ENCODE measurements at regions not wholly inside any gene's neighbourhood (a gene's known extent, or its start where the extent isn't known, plus 50 kb on each side); places are given as distances from the start of the nearest gene placed in this dataset.
"Not testable (repeated sequence)": the region's sequence is repeated elsewhere in the genome, so short reads cannot be mapped to it uniquely, and the experiment has no call there.

- no peak for DNase-seq
Observed at GRCh38 chr9:100813871-100814270, 214.7 kb upstream of the PLPPR1 start.

DNA sequence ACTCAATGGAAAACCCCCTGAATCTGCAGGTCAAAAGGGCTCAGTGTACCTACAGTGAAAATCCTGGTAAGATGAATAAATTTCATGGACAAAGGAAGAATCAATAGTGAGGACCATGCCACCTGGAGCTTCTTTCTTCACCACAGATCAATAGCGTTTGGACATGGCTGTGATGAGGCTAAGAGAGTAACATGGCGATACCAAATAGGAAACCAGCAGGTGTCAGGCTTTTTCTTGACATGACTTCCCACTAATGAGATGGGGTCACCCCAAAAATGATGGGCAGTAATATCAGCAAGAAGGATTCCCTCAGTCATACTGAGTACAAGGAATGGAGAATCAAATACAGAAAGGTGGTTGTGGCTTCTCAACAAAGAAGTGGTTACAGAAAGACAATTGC is 208.5 kb upstream of the PLPPR1 start:
- DNase-seq = no peak

GRCh38 chr9:100833035-100833434 is 195.5 kb upstream of the PLPPR1 start:
- not testable (repeated sequence) for DNase-seq

- no peak for DNase-seq
Observed at GRCh38 chr9:100838857-100839256, 189.7 kb upstream of the PLPPR1 start.

DNA sequence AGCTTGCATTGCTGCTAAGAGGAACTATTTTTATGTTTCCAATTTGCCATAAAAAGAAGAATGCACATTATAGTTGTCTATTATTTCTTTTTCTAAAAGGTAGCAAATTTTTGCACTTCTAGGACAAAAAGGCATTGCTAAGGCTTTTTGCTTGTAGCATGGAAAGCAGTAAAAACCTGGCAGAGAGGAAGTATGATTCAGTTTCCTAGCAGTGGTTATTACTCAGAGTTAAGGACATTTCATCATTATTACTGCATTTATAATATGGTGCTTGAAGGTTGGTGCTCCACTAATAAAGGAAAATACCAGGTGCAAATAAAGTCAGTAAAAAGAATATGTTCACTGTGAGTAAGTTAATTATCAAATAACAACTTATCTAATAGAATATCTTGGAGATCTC is 179.8 kb upstream of the PLPPR1 start:
- DNase-seq = no peak

GRCh38 chr9:100852088-100852487 is 176.4 kb upstream of the PLPPR1 start:
- no peak for DNase-seq

- DNase-seq = no peak
Observed at GRCh38 chr9:100856238-100856637, 172.3 kb upstream of the PLPPR1 start.

- DNase-seq = no peak
Observed at GRCh38 chr9:100865111-100865510, 163.4 kb upstream of the PLPPR1 start.

GRCh38 chr9:100865648-100866047 is 162.9 kb upstream of the PLPPR1 start:
- DNase-seq = no peak

DNA sequence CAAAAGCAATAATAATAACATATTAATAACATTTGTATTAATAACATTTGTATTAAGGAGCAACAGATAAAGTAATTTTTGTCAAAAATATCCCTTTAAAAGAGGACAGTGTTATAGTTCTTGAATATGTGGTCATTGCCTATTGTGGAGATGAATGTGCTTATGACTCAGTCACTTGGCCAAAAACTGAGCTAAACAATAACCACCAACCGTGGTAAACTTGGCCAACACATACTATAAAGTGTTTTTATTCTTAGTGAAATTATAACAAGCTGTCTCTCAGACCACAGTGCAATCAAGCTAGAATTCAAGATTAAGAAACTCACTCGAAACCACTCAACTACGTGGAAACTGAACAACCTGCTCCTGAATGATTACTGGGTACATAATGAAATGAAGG is 159.2 kb upstream of the PLPPR1 start:
- no peak for DNase-seq

DNA sequence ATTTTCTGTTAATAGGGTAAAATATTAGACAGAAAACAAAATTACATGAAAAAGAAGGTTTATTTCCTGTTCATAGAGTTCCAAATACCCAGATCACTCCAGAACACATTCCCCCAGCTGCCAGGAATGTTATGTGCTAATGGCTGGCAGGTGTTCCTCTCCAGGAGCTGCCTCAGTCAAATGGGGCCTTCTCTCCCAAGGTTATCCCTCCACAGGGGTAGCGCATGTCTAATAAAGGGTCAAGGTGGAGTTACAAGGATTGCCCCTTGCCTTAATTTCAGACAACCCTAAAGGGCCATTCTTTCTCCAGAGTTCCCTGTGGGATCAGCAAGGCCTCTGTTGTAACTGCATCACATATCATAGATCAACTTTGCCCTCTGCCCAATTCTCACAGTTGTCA is 148.6 kb upstream of the PLPPR1 start:
- no peak for DNase-seq

GRCh38 chr9:100880284-100880683 is 148.2 kb upstream of the PLPPR1 start:
- no peak for DNase-seq

- no peak for DNase-seq
Observed at GRCh38 chr9:100884518-100884917, 144.0 kb upstream of the PLPPR1 start.

DNA sequence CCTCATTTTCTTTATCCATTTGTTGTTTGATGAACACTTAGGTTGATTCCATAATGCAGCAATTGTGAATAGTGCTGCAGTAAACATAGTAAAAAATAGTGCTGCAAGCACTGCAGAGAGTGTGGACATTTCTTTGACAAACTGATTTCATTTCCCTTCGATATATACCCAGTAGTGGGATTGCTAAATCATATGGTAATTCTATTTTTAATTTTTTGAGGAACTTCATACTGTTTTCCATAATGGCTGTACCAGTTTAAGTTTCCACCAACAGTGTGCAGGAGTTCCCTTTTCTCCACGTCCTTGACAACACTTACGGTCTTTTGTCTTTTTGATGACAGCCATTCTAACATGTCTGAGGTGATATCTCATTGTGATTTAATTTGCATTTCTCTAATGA is 138.2 kb upstream of the PLPPR1 start:
- no peak for DNase-seq

GRCh38 chr9:100911273-100911672 is 117.3 kb upstream of the PLPPR1 start:
- no peak for DNase-seq

- DNase-seq = no peak
Observed at GRCh38 chr9:100913257-100913656, 115.3 kb upstream of the PLPPR1 start.

DNA sequence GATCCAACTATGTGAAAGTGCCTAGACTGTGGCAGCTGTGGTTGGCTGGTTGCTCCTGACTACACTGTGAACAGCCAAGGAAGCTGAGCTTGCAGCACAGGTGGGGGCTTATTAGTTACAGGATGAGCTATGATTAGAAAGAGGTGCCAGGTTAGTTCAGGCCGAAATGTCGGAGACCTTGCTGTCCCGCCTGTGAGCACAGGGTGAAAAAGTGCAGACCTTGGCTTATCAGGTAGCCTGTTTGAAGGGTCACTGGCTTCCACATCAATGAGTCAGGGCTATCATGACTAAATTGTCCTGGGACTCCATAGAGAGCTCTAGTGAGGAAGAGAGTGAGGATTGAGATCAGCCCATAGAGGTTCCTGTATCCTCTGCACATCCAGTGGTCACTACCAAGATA is 114.3 kb upstream of the PLPPR1 start:
- no peak for DNase-seq

DNA sequence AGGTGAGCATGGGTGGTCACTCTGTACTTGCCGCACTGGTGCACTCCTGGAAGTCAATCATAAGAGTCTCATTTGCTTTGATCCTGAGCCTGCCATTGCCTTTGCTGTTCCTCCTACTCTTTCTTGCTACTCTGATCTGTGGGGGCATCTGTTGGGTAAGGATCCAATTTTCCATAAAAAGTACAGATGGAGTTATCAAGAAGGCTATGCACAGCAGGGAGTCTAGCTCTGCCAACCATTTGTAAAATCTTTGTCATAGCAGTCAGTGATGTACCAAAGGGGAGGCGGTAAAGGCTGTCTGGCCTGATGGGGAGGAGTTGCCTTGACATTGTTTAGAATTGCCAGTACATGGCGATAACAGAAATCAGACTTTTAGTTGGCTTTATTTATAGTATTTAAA is 109.0 kb upstream of the PLPPR1 start:
- DNase-seq = no peak

- no peak for DNase-seq
Observed at GRCh38 chr9:100926366-100926765, 102.2 kb upstream of the PLPPR1 start.

DNA sequence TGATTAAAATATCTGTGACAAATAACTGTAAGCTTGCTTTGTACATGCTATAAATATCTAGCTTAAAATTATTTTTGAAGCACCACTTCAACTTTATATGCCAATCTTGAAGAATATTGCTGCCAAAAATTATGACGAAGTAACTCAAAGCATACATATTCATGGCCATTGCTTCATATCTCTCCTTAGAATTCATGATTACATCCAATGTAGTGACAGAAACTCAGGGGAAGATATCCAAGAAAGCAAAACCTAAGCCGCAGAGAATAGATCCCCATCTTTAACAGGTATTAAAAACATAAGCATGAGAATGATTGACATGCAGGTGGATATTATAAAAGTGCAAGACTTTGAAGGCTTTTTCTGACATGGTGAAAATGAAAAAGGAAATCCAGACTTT is 100.8 kb upstream of the PLPPR1 start:
- no peak for DNase-seq

DNA sequence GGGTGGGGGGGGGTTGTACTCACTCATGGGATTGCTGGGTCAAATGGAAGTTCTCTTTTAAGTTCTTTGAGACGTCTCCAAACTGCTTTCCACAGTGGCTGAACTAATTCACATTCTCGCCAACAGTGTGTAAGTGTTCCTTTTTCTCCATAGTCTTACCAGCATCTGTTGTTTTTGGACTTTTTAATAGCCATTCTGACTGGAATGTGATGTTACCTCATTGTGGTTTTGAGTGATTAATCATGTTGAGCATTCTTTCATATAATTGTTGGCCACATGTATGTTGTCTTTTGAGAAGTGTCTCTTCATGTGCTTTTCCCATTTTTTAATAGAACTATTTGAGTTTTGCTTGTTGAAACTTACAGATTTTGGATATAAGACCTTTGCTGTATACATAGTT is 94.9 kb upstream of the PLPPR1 start:
- DNase-seq = no peak

GRCh38 chr9:100937382-100937781 is 91.1 kb upstream of the PLPPR1 start:
- DNase-seq = no peak

GRCh38 chr9:100938507-100938906 is 90.0 kb upstream of the PLPPR1 start:
- no peak for DNase-seq

DNA sequence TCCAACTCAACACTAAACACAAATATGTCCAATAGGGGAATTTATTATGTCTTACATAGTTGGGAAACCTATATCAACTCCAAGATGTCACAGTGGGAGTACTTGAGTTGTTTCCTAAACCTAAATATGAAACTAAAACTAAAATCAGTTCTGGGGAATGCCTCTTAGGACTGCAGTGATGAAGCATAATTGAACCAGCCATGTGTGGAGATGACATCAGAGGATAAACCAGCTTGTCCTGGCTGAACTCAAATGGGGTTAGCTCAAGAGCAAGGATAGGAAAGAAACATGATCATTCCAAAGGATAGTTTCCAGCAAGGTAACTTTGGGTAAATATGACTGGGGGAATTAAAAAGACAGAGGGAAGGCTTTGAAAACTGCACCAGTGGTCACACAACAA is 88.9 kb upstream of the PLPPR1 start:
- no peak for DNase-seq

GRCh38 chr9:100959226-100959625 is 69.3 kb upstream of the PLPPR1 start:
- no peak for DNase-seq

All from muscle of arm (tissue), 1 donor.